B cell (primary cell): ENCODE measurements at regions not wholly inside any gene's neighbourhood (a gene's known extent, or its start where the extent isn't known, plus 50 kb on each side); places are given as distances from the start of the nearest gene placed in this dataset.
"Not testable (repeated sequence)": the region's sequence is repeated elsewhere in the genome, so short reads cannot be mapped to it uniquely, and the experiment has no call there.

Experiments used
- ATAC-seq: fragments of 200-7000 bp; cut with Tn5 transposase; one replicate; pipeline ENCODE4 v1.10.0; 2021; ENCODE audit warnings: low read depth, mild to moderate bottlenecking, moderate number of reproducible peaks, moderate library complexity
- CTCF ChIA-PET: fragments of 350-600 bp; sonication (Branson Sonifier 250); formaldehyde crosslinking; loops from one replicate; lab custom pipeline; 2021; ENCODE audit warnings: antibody characterized with exemption, inconsistent platforms; lab: Charles Lee
- POLR2A ChIA-PET: fragments of 350-600 bp; sonication (Branson Sonifier 250); formaldehyde crosslinking; loops from one replicate; lab custom pipeline; 2021; ENCODE audit warnings: antibody characterized with exemption; lab: Charles Lee
- DNase-seq: peaks from one replicate; pipeline ENCODE4 v3.0.0; 2013
- H2AFZ ChIP-seq: 2 replicates; pipeline ENCODE4 v1.6.1; 2012; ENCODE audit warnings: mild to moderate bottlenecking, low read depth, low read length; ENCODE audit not compliant: insufficient read depth, poor library complexity, severe bottlenecking
- H3K27ac ChIP-seq, 2 donors: 1 replicate in 1 of 2; 2 replicates in 1 of 2; pipeline ENCODE4 v1.5.1; 2012 to 2013; ENCODE audit warnings: low read length in 2 of 2, mild to moderate bottlenecking in 2 of 2, moderate library complexity in 1 of 2
- H3K27me3 ChIP-seq, 4 experiments: fragments of 200-600 bp in 1 of 4; sonication (generic) in 1 of 4; replicated peaks in 1 of 4; 1 replicate in 2 of 4; 2 replicates in 2 of 4; pipeline versions ENCODE4 v1.6.1 to v1.7.0; 2013 to 2016; ENCODE audit warnings: low read length in 3 of 4, mild to moderate bottlenecking in 2 of 4, mixed read lengths in 1 of 4, moderate library complexity in 1 of 4; ENCODE audit not compliant: insufficient read depth in 4 of 4, control insufficient read depth in 3 of 4; ENCODE audit errors: control extremely low read depth in 1 of 4
- H3K36me3 ChIP-seq, 2 experiments: replicated peaks in 1 of 2; 1 replicate in 1 of 2; 2 replicates in 1 of 2; pipeline versions ENCODE4 v1.6.1 to v1.7.1; 2013; ENCODE audit warnings: low read length in 1 of 2; ENCODE audit not compliant: insufficient read depth in 2 of 2, control insufficient read depth in 1 of 2; ENCODE audit errors: control extremely low read depth in 1 of 2, extremely low read depth in 1 of 2
- H3K4me1 ChIP-seq, 2 donors: fragments of 200-600 bp in 1 of 2; sonication (generic) in 1 of 2; 1 replicate in 1 of 2; 2 replicates in 1 of 2; pipeline versions ENCODE4 v1.5.1 to v1.6.1; 2013 to 2017; ENCODE audit warnings: low read length in 2 of 2; ENCODE audit not compliant: control insufficient read depth in 2 of 2, insufficient read depth in 2 of 2
- H3K4me2 ChIP-seq: replicated peaks from 2 replicates; pipeline ENCODE3; 2012; ENCODE audit warnings: mild to moderate bottlenecking, low read depth, low read length; ENCODE audit not compliant: poor library complexity, severe bottlenecking
- H3K4me3 ChIP-seq, 5 experiments: fragments of 200-600 bp in 1 of 5; sonication (generic) in 1 of 5; 1 replicate in 3 of 5; 2 replicates in 2 of 5; pipeline versions ENCODE4 v1.5.1 to v1.7.0; 2011 to 2016; ENCODE audit warnings: low read length in 4 of 5, mild to moderate bottlenecking in 4 of 5, low read depth in 2 of 5, control low read depth in 1 of 5, moderate library complexity in 1 of 5; ENCODE audit not compliant: insufficient read depth in 1 of 5; ENCODE audit errors: control extremely low read depth in 1 of 5, extremely low read depth in 1 of 5
- H3K79me2 ChIP-seq: fragments of 200-600 bp; sonication (generic); one replicate; pipeline ENCODE4 v1.6.0; 2016; ENCODE audit warnings: low read length; ENCODE audit not compliant: control insufficient read depth, insufficient read depth
- H3K9ac ChIP-seq: fragments of 200-600 bp; sonication (generic); 2 replicates; pipeline ENCODE4 v1.6.1; 2017; ENCODE audit warnings: mild to moderate bottlenecking, low read length, moderate library complexity
- H3K9me3 ChIP-seq, 3 donors: one replicate each; pipeline versions ENCODE4 v1.6.1 to v1.7.1; 2013; ENCODE audit warnings: low read length in 2 of 3; ENCODE audit not compliant: control insufficient read depth in 2 of 3, insufficient read depth in 1 of 3; ENCODE audit errors: control extremely low read depth in 1 of 3
- H4K20me1 ChIP-seq: 2 replicates; pipeline ENCODE4 v1.6.0; 2012; ENCODE audit warnings: mild to moderate bottlenecking, low read length; ENCODE audit not compliant: insufficient read depth, control insufficient read depth, poor library complexity, severe bottlenecking
- H3K27ac Mint-ChIP-seq: one replicate; pipeline ENCODE4 v1.8.0; 2021; ENCODE audit warnings: mixed read lengths
- H3K27me3 Mint-ChIP-seq: one replicate; pipeline ENCODE4 v1.8.0; 2021; ENCODE audit warnings: mixed read lengths
- H3K4me1 Mint-ChIP-seq: one replicate; pipeline ENCODE4 v1.8.0; 2021; ENCODE audit warnings: mixed read lengths
- H3K4me3 Mint-ChIP-seq: one replicate; pipeline ENCODE4 v1.8.0; 2021; ENCODE audit warnings: mixed read lengths
- H3K9me3 Mint-ChIP-seq: one replicate; pipeline ENCODE4 v1.8.0; 2022; ENCODE audit warnings: mixed read lengths; ENCODE audit not compliant: insufficient read depth
- EZH2 ChIP-seq: IDR thresholded peaks from 2 replicates; pipeline ENCODE4 v1.6.1; 2012; ENCODE audit warnings: borderline replicate concordance, low read depth, mild to moderate bottlenecking, moderate library complexity, low read length; ENCODE audit not compliant: insufficient read depth, poor library complexity, severe bottlenecking
- WGBS: methylation state at CpG from one replicate; pipeline ENCODE4 v1.1.5; 2013; ENCODE audit warnings: missing lambda C conversion rate; ENCODE audit not compliant: insufficient coverage; 5-methylcytosine and 5-hydroxymethylcytosine counted together
- intact Hi-C: fragments of 100-400 bp; cut with micrococcal nuclease; formaldehyde crosslinking; loops from one replicate; pipeline ENCODE4 v1.10.0; 2022
- TF ChIP-seq, protein P1 (sequence below): fragments of 200-600 bp; IDR thresholded peaks from one replicate; pipeline ENCODE4 v1.8.0; 2022; ENCODE audit warnings: antibody characterized with exemption, mild to moderate bottlenecking

GRCh38 chr2:8612734-8613179, 69.1 kb upstream of the ID2 start:
- H3K4me3 ChIP-seq: no peak overlapping the region
- ChIA-PET CTCF (no interaction called here), POLR2A (no interaction called here)
- peaks cover 0 to 18% (median 0%) of the 10 kb centered on the region in 3 donors for H3K9me3 ChIP-seq
- TF ChIP-seq EZH2: no peak
- TF ChIP-seq, protein P1, sequence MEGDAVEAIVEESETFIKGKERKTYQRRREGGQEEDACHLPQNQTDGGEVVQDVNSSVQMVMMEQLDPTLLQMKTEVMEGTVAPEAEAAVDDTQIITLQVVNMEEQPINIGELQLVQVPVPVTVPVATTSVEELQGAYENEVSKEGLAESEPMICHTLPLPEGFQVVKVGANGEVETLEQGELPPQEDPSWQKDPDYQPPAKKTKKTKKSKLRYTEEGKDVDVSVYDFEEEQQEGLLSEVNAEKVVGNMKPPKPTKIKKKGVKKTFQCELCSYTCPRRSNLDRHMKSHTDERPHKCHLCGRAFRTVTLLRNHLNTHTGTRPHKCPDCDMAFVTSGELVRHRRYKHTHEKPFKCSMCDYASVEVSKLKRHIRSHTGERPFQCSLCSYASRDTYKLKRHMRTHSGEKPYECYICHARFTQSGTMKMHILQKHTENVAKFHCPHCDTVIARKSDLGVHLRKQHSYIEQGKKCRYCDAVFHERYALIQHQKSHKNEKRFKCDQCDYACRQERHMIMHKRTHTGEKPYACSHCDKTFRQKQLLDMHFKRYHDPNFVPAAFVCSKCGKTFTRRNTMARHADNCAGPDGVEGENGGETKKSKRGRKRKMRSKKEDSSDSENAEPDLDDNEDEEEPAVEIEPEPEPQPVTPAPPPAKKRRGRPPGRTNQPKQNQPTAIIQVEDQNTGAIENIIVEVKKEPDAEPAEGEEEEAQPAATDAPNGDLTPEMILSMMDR: no peak
- no peak overlapping the region for H3K9ac ChIP-seq
- H3K79me2 ChIP-seq: no peaks in the 10 kb centered on the region
- H3K27me3 ChIP-seq: peaks cover 0 to 7% (median 2%) of the 10 kb centered on the region in 4 experiments
- H3K27ac ChIP-seq: no peak overlapping the region
- H2AFZ ChIP-seq: no peak overlapping the region
- Mint-ChIP-seq H3K4me3 (no peak overlapping the region), H3K27ac (no peak overlapping the region), H3K9me3 (peaks cover 9% of the 10 kb centered on the region), H3K27me3 (peaks cover 39% of the 10 kb centered on the region), H3K4me1 (no peaks in the 10 kb centered on the region)
- intact Hi-C loops: no loop called here
- no peaks in the 10 kb centered on the region for H3K36me3 ChIP-seq
- no peaks in the 10 kb centered on the region for H3K4me1 ChIP-seq
- H3K4me2 ChIP-seq: no peak overlapping the region
- ATAC-seq (no peak), DNase-seq (no peak)
- WGBS: 70% methylated on average over 5 of the region's 7 CpGs
- no peaks in the 10 kb centered on the region for H4K20me1 ChIP-seq

- H4K20me1 ChIP-seq, H3K4me1 ChIP-seq, H3K9ac ChIP-seq, intact Hi-C loops, H3K27ac ChIP-seq, H3K4me1 Mint-ChIP-seq, H3K4me3 Mint-ChIP-seq, H3K4me2 ChIP-seq, DNase-seq, H3K27me3 ChIP-seq, H3K9me3 Mint-ChIP-seq, H3K79me2 ChIP-seq, H3K36me3 ChIP-seq, POLR2A ChIA-PET, H2AFZ ChIP-seq, H3K4me3 ChIP-seq, H3K27ac Mint-ChIP-seq, ATAC-seq, CTCF ChIA-PET: not testable (repeated sequence)
- WGBS: 100% methylated on average over 4 of the region's 8 CpGs
- peaks cover 42% of the 10 kb centered on the region for H3K27me3 Mint-ChIP-seq
- H3K9me3 ChIP-seq: peaks cover 0 to 18% (median 0%) of the 10 kb centered on the region in 3 donors
Observed at GRCh38 chr2:8613207-8613999, 68.5 kb upstream of the ID2 start.
